ENCODE measurements at regions not wholly inside any gene's neighbourhood (a gene's known extent, or its start where the extent isn't known, plus 50 kb on each side); places are given as distances from the start of the nearest gene placed in this dataset.

- no peak for DNase-seq
Observed at GRCh38 chr3:187906416-187906815, 161.1 kb upstream of the BCL6 start.

- DNase-seq, result no peak
Observed at GRCh38 chr3:187906920-187907319, 161.7 kb upstream of the BCL6 start.

- DNase-seq, result no peak
Observed at GRCh38 chr3:187909866-187910265, 164.6 kb upstream of the BCL6 start.

- DNase-seq, result no peak
Observed at GRCh38 chr3:187912007-187912406, 166.7 kb upstream of the BCL6 start.

GRCh38 chr3:187913617-187914033, 168.4 kb upstream of the BCL6 start:
- DNase-seq, result peak; percentile 54

GRCh38 chr3:187914231-187914630, 169.0 kb upstream of the BCL6 start:
- no peak for DNase-seq

GRCh38 chr3:187916072-187916471, 170.8 kb upstream of the BCL6 start:
- DNase-seq, result no peak

- DNase-seq, result no peak
Observed at GRCh38 chr3:187918081-187918644, 172.9 kb upstream of the BCL6 start.

- no peak for DNase-seq
Observed at GRCh38 chr3:187919048-187919447, 173.8 kb upstream of the BCL6 start.

- DNase-seq, result no peak
Observed at GRCh38 chr3:187919544-187919943, 174.3 kb upstream of the BCL6 start.

GRCh38 chr3:187920030-187920429, 174.8 kb upstream of the BCL6 start:
- DNase-seq, result no peak

- no peak for DNase-seq
Observed at GRCh38 chr3:187920913-187921312, 175.6 kb upstream of the BCL6 start.

GRCh38 chr3:187921391-187922074, 176.3 kb upstream of the BCL6 start:
- no peak for DNase-seq

GRCh38 chr3:187922704-187923416, 177.6 kb upstream of the BCL6 start:
- no peak for DNase-seq

- no peak for DNase-seq
Observed at GRCh38 chr3:187924651-187925050, 179.4 kb upstream of the BCL6 start.

GRCh38 chr3:187925326-187925725, 180.1 kb upstream of the BCL6 start:
- DNase-seq, result no peak

- no peak for DNase-seq
Observed at GRCh38 chr3:187926620-187927019, 181.4 kb upstream of the BCL6 start.

GRCh38 chr3:187927565-187927964, 182.3 kb upstream of the BCL6 start:
- DNase-seq, result no peak

GRCh38 chr3:187929112-187929816, 184.0 kb upstream of the BCL6 start:
- no peak for DNase-seq

- DNase-seq, result no peak
Observed at GRCh38 chr3:187930021-187930420, 184.8 kb upstream of the BCL6 start.

GRCh38 chr3:187931101-187931500, 185.8 kb upstream of the BCL6 start:
- no peak for DNase-seq

GRCh38 chr3:187931770-187932278, 186.6 kb upstream of the BCL6 start:
- DNase-seq, result no peak

GRCh38 chr3:187932530-187932929, 187.3 kb upstream of the BCL6 start:
- DNase-seq, result no peak

Data from NCI-H2029 treated with DMSO at 0.1 percent for 48 hours (cell line).